ENCODE measurements at regions not wholly inside any gene's neighbourhood (a gene's known extent, or its start where the extent isn't known, plus 50 kb on each side); places are given as distances from the start of the nearest gene placed in this dataset.

- no peak overlapping the region for H3K27ac Mint-ChIP-seq (ENCODE audit: unreplicated experiment)
- H3K9me3 Mint-ChIP-seq, result peaks cover 8% of the 10 kb centered on the region
- peaks cover 5% of the 10 kb centered on the region for H3K27me3 Mint-ChIP-seq (ENCODE audit: low read depth)
- H3K36me3 Mint-ChIP-seq (ENCODE audit: low read depth), result no peaks in the 10 kb centered on the region
- no peak overlapping the region for H3K4me3 Mint-ChIP-seq
- DNase-seq (ENCODE audit: low read depth, low spot score), result no peak
- TF ChIP-seq CTCF (conservative IDR thresholded peaks at IDR 0.05), result peak; percentile 37
- H3K4me1 Mint-ChIP-seq, result peaks cover 6% of the 10 kb centered on the region
Measured at GRCh38 chr2:65742977-65743376, 310.6 kb upstream of the SPRED2 start.

GRCh38 chr2:65739927-65740326 lies 307.5 kb upstream of the SPRED2 start:
- Mint-ChIP-seq H3K27me3 (ENCODE audit: low read depth) (peaks cover 5% of the 10 kb centered on the region), H3K4me3 (no peak overlapping the region), H3K4me1 (no peaks in the 10 kb centered on the region), H3K27ac (ENCODE audit: unreplicated experiment) (no peak overlapping the region), H3K9me3 (peaks cover 14% of the 10 kb centered on the region), H3K36me3 (ENCODE audit: low read depth) (peaks cover 4% of the 10 kb centered on the region)
- no peak for DNase-seq (ENCODE audit: low read depth, low spot score)
- no peak for TF ChIP-seq CTCF (conservative IDR thresholded peaks at IDR 0.05)

GRCh38 chr2:65737452-65738011 lies 305.1 kb upstream of the SPRED2 start:
- Mint-ChIP-seq H3K4me1 (no peaks in the 10 kb centered on the region), H3K27ac (ENCODE audit: unreplicated experiment) (no peak overlapping the region), H3K9me3 (peaks cover 16% of the 10 kb centered on the region), H3K27me3 (ENCODE audit: low read depth) (peaks cover 5% of the 10 kb centered on the region), H3K36me3 (ENCODE audit: low read depth) (peaks cover 4% of the 10 kb centered on the region), H3K4me3 (no peak overlapping the region)
- no peak for TF ChIP-seq CTCF (conservative IDR thresholded peaks at IDR 0.05)
- no peak for DNase-seq (ENCODE audit: low read depth, low spot score)

- H3K9me3 Mint-ChIP-seq, result peaks cover 8% of the 10 kb centered on the region
- H3K4me3 Mint-ChIP-seq, result no peak overlapping the region
- TF ChIP-seq CTCF (conservative IDR thresholded peaks at IDR 0.05), result no peak
- no peaks in the 10 kb centered on the region for H3K27me3 Mint-ChIP-seq (ENCODE audit: low read depth)
- no peaks in the 10 kb centered on the region for H3K4me1 Mint-ChIP-seq
- DNase-seq (ENCODE audit: low read depth, low spot score), result no peak
- H3K27ac Mint-ChIP-seq (ENCODE audit: unreplicated experiment), result no peak overlapping the region
- peaks cover 4% of the 10 kb centered on the region for H3K36me3 Mint-ChIP-seq (ENCODE audit: low read depth)
Measured at GRCh38 chr2:65731476-65731875, 299.1 kb upstream of the SPRED2 start.

GRCh38 chr2:65730186-65730585 lies 297.8 kb upstream of the SPRED2 start:
- Mint-ChIP-seq H3K27me3 (ENCODE audit: low read depth) (no peaks in the 10 kb centered on the region), H3K27ac (ENCODE audit: unreplicated experiment) (peak overlapping the region; percentile 9), H3K4me1 (no peaks in the 10 kb centered on the region), H3K4me3 (no peak overlapping the region), H3K9me3 (peaks cover 11% of the 10 kb centered on the region), H3K36me3 (ENCODE audit: low read depth) (peaks cover 6% of the 10 kb centered on the region)
- DNase-seq (ENCODE audit: low read depth, low spot score), result no peak
- TF ChIP-seq CTCF (conservative IDR thresholded peaks at IDR 0.05), result no peak

Data from neural crest cell (in vitro differentiated cells).